B cell (primary cell): ENCODE measurements at regions not wholly inside any gene's neighbourhood (a gene's known extent, or its start where the extent isn't known, plus 50 kb on each side); places are given as distances from the start of the nearest gene placed in this dataset.

Experiments used
- ATAC-seq: fragments of 200-7000 bp; cut with Tn5 transposase; one replicate; pipeline ENCODE4 v1.10.0; 2021; ENCODE audit warnings: low read depth, mild to moderate bottlenecking, moderate number of reproducible peaks, moderate library complexity
- CTCF ChIA-PET: fragments of 350-600 bp; sonication (Branson Sonifier 250); formaldehyde crosslinking; loops from one replicate; lab custom pipeline; 2021; ENCODE audit warnings: antibody characterized with exemption, inconsistent platforms; lab: Charles Lee
- POLR2A ChIA-PET: fragments of 350-600 bp; sonication (Branson Sonifier 250); formaldehyde crosslinking; loops from one replicate; lab custom pipeline; 2021; ENCODE audit warnings: antibody characterized with exemption; lab: Charles Lee
- DNase-seq: peaks from one replicate; pipeline ENCODE4 v3.0.0; 2013
- H2AFZ ChIP-seq: 2 replicates; pipeline ENCODE4 v1.6.1; 2012; ENCODE audit warnings: mild to moderate bottlenecking, low read depth, low read length; ENCODE audit not compliant: insufficient read depth, poor library complexity, severe bottlenecking
- H3K27ac ChIP-seq, 2 donors: 1 replicate in 1 of 2; 2 replicates in 1 of 2; pipeline ENCODE4 v1.5.1; 2012 to 2013; ENCODE audit warnings: low read length in 2 of 2, mild to moderate bottlenecking in 2 of 2, moderate library complexity in 1 of 2
- H3K27me3 ChIP-seq, 4 experiments: fragments of 200-600 bp in 1 of 4; sonication (generic) in 1 of 4; replicated peaks in 1 of 4; 1 replicate in 2 of 4; 2 replicates in 2 of 4; pipeline versions ENCODE4 v1.6.1 to v1.7.0; 2013 to 2016; ENCODE audit warnings: low read length in 3 of 4, mild to moderate bottlenecking in 2 of 4, mixed read lengths in 1 of 4, moderate library complexity in 1 of 4; ENCODE audit not compliant: insufficient read depth in 4 of 4, control insufficient read depth in 3 of 4; ENCODE audit errors: control extremely low read depth in 1 of 4
- H3K36me3 ChIP-seq, 2 experiments: replicated peaks in 1 of 2; 1 replicate in 1 of 2; 2 replicates in 1 of 2; pipeline versions ENCODE4 v1.6.1 to v1.7.1; 2013; ENCODE audit warnings: low read length in 1 of 2; ENCODE audit not compliant: insufficient read depth in 2 of 2, control insufficient read depth in 1 of 2; ENCODE audit errors: control extremely low read depth in 1 of 2, extremely low read depth in 1 of 2
- H3K4me1 ChIP-seq, 2 donors: fragments of 200-600 bp in 1 of 2; sonication (generic) in 1 of 2; 1 replicate in 1 of 2; 2 replicates in 1 of 2; pipeline versions ENCODE4 v1.5.1 to v1.6.1; 2013 to 2017; ENCODE audit warnings: low read length in 2 of 2; ENCODE audit not compliant: control insufficient read depth in 2 of 2, insufficient read depth in 2 of 2
- H3K4me2 ChIP-seq: replicated peaks from 2 replicates; pipeline ENCODE3; 2012; ENCODE audit warnings: mild to moderate bottlenecking, low read depth, low read length; ENCODE audit not compliant: poor library complexity, severe bottlenecking
- H3K4me3 ChIP-seq, 5 experiments: fragments of 200-600 bp in 1 of 5; sonication (generic) in 1 of 5; 1 replicate in 3 of 5; 2 replicates in 2 of 5; pipeline versions ENCODE4 v1.5.1 to v1.7.0; 2011 to 2016; ENCODE audit warnings: low read length in 4 of 5, mild to moderate bottlenecking in 4 of 5, low read depth in 2 of 5, control low read depth in 1 of 5, moderate library complexity in 1 of 5; ENCODE audit not compliant: insufficient read depth in 1 of 5; ENCODE audit errors: control extremely low read depth in 1 of 5, extremely low read depth in 1 of 5
- H3K79me2 ChIP-seq: fragments of 200-600 bp; sonication (generic); one replicate; pipeline ENCODE4 v1.6.0; 2016; ENCODE audit warnings: low read length; ENCODE audit not compliant: control insufficient read depth, insufficient read depth
- H3K9ac ChIP-seq: fragments of 200-600 bp; sonication (generic); 2 replicates; pipeline ENCODE4 v1.6.1; 2017; ENCODE audit warnings: mild to moderate bottlenecking, low read length, moderate library complexity
- H3K9me3 ChIP-seq, 3 donors: one replicate each; pipeline versions ENCODE4 v1.6.1 to v1.7.1; 2013; ENCODE audit warnings: low read length in 2 of 3; ENCODE audit not compliant: control insufficient read depth in 2 of 3, insufficient read depth in 1 of 3; ENCODE audit errors: control extremely low read depth in 1 of 3
- H4K20me1 ChIP-seq: 2 replicates; pipeline ENCODE4 v1.6.0; 2012; ENCODE audit warnings: mild to moderate bottlenecking, low read length; ENCODE audit not compliant: insufficient read depth, control insufficient read depth, poor library complexity, severe bottlenecking
- H3K27ac Mint-ChIP-seq: one replicate; pipeline ENCODE4 v1.8.0; 2021; ENCODE audit warnings: mixed read lengths
- H3K27me3 Mint-ChIP-seq: one replicate; pipeline ENCODE4 v1.8.0; 2021; ENCODE audit warnings: mixed read lengths
- H3K4me1 Mint-ChIP-seq: one replicate; pipeline ENCODE4 v1.8.0; 2021; ENCODE audit warnings: mixed read lengths
- H3K4me3 Mint-ChIP-seq: one replicate; pipeline ENCODE4 v1.8.0; 2021; ENCODE audit warnings: mixed read lengths
- H3K9me3 Mint-ChIP-seq: one replicate; pipeline ENCODE4 v1.8.0; 2022; ENCODE audit warnings: mixed read lengths; ENCODE audit not compliant: insufficient read depth
- EZH2 ChIP-seq: IDR thresholded peaks from 2 replicates; pipeline ENCODE4 v1.6.1; 2012; ENCODE audit warnings: borderline replicate concordance, low read depth, mild to moderate bottlenecking, moderate library complexity, low read length; ENCODE audit not compliant: insufficient read depth, poor library complexity, severe bottlenecking
- WGBS: methylation state at CpG from one replicate; pipeline ENCODE4 v1.1.5; 2013; ENCODE audit warnings: missing lambda C conversion rate; ENCODE audit not compliant: insufficient coverage; 5-methylcytosine and 5-hydroxymethylcytosine counted together
- intact Hi-C: fragments of 100-400 bp; cut with micrococcal nuclease; formaldehyde crosslinking; loops from one replicate; pipeline ENCODE4 v1.10.0; 2022
- TF ChIP-seq, protein P1 (sequence below): fragments of 200-600 bp; IDR thresholded peaks from one replicate; pipeline ENCODE4 v1.8.0; 2022; ENCODE audit warnings: antibody characterized with exemption, mild to moderate bottlenecking

DNA sequence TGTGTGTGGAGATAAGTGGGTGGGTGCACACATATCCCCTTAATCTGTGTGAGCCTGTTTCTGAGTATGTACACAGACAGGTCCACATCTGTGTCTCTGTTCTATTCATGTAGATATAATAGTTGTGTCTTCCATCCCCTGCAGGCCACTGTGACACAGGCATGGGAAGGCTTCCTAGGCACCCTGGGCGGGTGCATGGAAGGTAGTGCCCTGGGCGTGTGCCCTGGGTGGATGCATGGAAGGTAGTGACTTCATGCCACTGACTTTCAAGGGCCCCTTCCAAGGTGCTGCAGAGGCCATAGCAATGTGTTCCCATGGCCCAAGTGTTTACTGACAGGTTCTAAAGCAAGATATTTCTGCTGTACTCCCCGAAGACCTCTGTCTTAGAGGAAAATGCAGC lies 462.5 kb upstream of the HS6ST1 start:
- no peak overlapping the region for H3K4me3 ChIP-seq
- H3K4me1 Mint-ChIP-seq: no peaks in the 10 kb centered on the region
- POLR2A ChIA-PET: no interaction called here
- CTCF ChIA-PET: no interaction called here
- no peak overlapping the region for H3K9ac ChIP-seq
- DNase-seq (no peak), ATAC-seq (no peak)
- WGBS: 89% methylated on average over 3 of the region's 3 CpGs
- no peaks in the 10 kb centered on the region for H3K9me3 Mint-ChIP-seq
- H3K9me3 ChIP-seq: no peaks in the 10 kb centered on the region
- H2AFZ ChIP-seq: no peak overlapping the region
- H3K36me3 ChIP-seq: no peaks in the 10 kb centered on the region
- no peak overlapping the region for H3K27ac Mint-ChIP-seq
- TF ChIP-seq EZH2: no peak
- H3K27me3 Mint-ChIP-seq: peaks cover 3% of the 10 kb centered on the region
- peaks cover 0 to 3% (median 0%) of the 10 kb centered on the region in 4 experiments for H3K27me3 ChIP-seq
- no peaks in the 10 kb centered on the region for H3K79me2 ChIP-seq
- no peak overlapping the region for H3K4me2 ChIP-seq
- no peaks in the 10 kb centered on the region for H4K20me1 ChIP-seq
- no peak overlapping the region for H3K4me3 Mint-ChIP-seq
- no peak overlapping the region for H3K27ac ChIP-seq
- intact Hi-C loops: no loop called here
- H3K4me1 ChIP-seq: no peaks in the 10 kb centered on the region

DNA sequence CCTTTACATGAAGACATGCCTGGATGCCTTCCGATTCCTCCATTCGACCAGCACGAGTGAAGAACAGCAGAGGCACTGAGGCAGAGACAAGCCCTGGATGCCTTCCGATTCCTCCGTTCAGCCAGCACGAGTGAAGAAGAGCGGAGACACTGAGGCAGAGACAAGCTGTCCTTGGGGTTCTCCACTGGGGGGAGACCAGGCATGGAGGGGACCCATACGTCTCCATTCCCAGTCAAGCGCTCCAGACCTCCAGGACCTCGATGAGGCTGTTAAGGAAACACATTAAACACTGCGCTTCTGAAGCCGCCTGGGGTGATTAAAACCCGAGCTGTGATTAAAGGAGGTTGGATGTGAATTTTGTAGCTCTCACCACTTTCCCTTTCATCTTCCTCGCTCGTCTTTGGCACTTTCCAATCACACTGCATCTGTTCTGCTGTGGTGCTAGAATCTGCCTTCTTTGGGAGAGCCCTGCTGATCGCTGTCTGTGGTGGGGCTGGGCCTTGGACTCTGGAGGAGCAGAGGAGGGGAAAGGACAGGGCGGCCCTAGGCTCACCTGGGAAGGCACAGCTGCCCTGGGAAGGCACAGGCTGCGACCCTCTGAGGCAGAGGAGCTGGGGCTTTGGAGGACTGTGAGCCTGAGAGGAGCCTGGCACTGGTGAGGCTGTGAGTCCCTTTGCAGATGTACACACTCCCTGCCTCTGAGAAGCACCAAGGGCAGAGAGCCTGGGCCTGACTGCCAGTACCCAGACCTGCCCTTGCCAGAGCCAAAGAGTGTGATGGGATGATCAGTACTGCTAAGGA lies 463.1 kb upstream of the HS6ST1 start:
- Histone ChIP-seq H3K79me2 (no peaks in the 10 kb centered on the region), H3K27me3 (peaks cover 0 to 3% (median 0%) of the 10 kb centered on the region in 4 experiments), H3K9me3 (no peaks in the 10 kb centered on the region), H3K4me1 (no peaks in the 10 kb centered on the region), H3K4me3 (no peak overlapping the region), H3K4me2 (no peak overlapping the region), H3K9ac (no peak overlapping the region), H2AFZ (no peak overlapping the region), H3K27ac (no peak overlapping the region), H4K20me1 (no peaks in the 10 kb centered on the region), H3K36me3 (no peaks in the 10 kb centered on the region)
- no peaks in the 10 kb centered on the region for H3K4me1 Mint-ChIP-seq
- no peak for TF ChIP-seq EZH2
- TF ChIP-seq, protein P1, sequence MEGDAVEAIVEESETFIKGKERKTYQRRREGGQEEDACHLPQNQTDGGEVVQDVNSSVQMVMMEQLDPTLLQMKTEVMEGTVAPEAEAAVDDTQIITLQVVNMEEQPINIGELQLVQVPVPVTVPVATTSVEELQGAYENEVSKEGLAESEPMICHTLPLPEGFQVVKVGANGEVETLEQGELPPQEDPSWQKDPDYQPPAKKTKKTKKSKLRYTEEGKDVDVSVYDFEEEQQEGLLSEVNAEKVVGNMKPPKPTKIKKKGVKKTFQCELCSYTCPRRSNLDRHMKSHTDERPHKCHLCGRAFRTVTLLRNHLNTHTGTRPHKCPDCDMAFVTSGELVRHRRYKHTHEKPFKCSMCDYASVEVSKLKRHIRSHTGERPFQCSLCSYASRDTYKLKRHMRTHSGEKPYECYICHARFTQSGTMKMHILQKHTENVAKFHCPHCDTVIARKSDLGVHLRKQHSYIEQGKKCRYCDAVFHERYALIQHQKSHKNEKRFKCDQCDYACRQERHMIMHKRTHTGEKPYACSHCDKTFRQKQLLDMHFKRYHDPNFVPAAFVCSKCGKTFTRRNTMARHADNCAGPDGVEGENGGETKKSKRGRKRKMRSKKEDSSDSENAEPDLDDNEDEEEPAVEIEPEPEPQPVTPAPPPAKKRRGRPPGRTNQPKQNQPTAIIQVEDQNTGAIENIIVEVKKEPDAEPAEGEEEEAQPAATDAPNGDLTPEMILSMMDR: no peak
- H3K9me3 Mint-ChIP-seq: no peaks in the 10 kb centered on the region
- intact Hi-C loops: no loop called here
- peaks cover 3% of the 10 kb centered on the region for H3K27me3 Mint-ChIP-seq
- H3K27ac Mint-ChIP-seq: no peak overlapping the region
- H3K4me3 Mint-ChIP-seq: no peak overlapping the region
- ChIA-PET CTCF (no interaction called here), POLR2A (no interaction called here)
- no peak for ATAC-seq
- WGBS: 89% methylated on average over 11 of the region's 18 CpGs
- no peak for DNase-seq
